SK-N-SH (cell line): ENCODE measurements at regions not wholly inside any gene's neighbourhood (a gene's known extent, or its start where the extent isn't known, plus 50 kb on each side); places are given as distances from the start of the nearest gene placed in this dataset.

ENCODE experiments used
- CTCF ChIA-PET: fragments of 300-600, 350-600 bp; formaldehyde crosslinking; extraction: SDS; loops from one replicate; lab custom pipeline; 2021; lab: Yijun Ruan, JAX
- POLR2A ChIA-PET: fragments of 350-600 bp; sonication (Branson Sonifier 250); formaldehyde crosslinking; extraction: SDS; loops from one replicate; lab custom pipeline; 2020; ENCODE audit warnings: antibody characterized with exemption, inconsistent platforms; lab: Yijun Ruan, JAX
- DNase-seq: peaks from one replicate; pipeline ENCODE4 v3.0.0; 2012
- H2AFZ ChIP-seq: fragments of 200-600 bp; sonication (generic); 2 replicates; pipeline ENCODE4 v1.8.1; 2016; ENCODE audit warnings: antibody characterized with exemption, mild to moderate bottlenecking, low read depth
- H3F3A ChIP-seq: fragments of 200-600 bp; sonication (generic); replicated peaks from 2 replicates; pipeline ENCODE3; 2016; ENCODE audit warnings: antibody characterized with exemption, mild to moderate bottlenecking; ENCODE audit not compliant: insufficient read depth
- H3K27ac ChIP-seq, 2 experiments: fragments of 200-500 bp in 1 of 2; fragments of 200-600 bp in 1 of 2; sonication (Bioruptor generic) in 1 of 2; sonication (generic), shearing (Covaris generic) in 1 of 2; 2 replicates each; pipeline versions ENCODE4 v1.5.1 to v1.6.1; 2014 to 2016; ENCODE audit warnings: low read depth in 2 of 2, inconsistent platforms in 1 of 2, low read length in 1 of 2, mild to moderate bottlenecking in 1 of 2, mixed read lengths in 1 of 2
- H3K27me3 ChIP-seq: fragments of 200-600 bp; sonication (generic), shearing (Covaris generic); 2 replicates; pipeline ENCODE4 v1.6.1; 2016; ENCODE audit warnings: mixed run types; ENCODE audit not compliant: insufficient read depth
- H3K36me3 ChIP-seq, 2 experiments: fragments of 200-500 bp in 1 of 2; fragments of 200-600 bp in 1 of 2; sonication (Bioruptor generic) in 1 of 2; sonication (generic) in 1 of 2; replicated peaks in 1 of 2; 2 replicates each; pipeline versions ENCODE3 to v1.5.1; 2014 to 2016; ENCODE audit warnings: low read length in 1 of 2, mild to moderate bottlenecking in 1 of 2; ENCODE audit not compliant: insufficient read depth in 2 of 2, control insufficient read depth in 1 of 2
- H3K4me1 ChIP-seq, 2 experiments: fragments of 200-500 bp in 1 of 2; fragments of 200-600 bp in 1 of 2; sonication (Bioruptor generic) in 1 of 2; sonication (generic), shearing (Covaris generic) in 1 of 2; 2 replicates each; pipeline versions ENCODE4 v1.5.1 to v1.6.1; 2014 to 2016; ENCODE audit warnings: low read depth in 1 of 2, low read length in 1 of 2, mixed run types in 1 of 2; ENCODE audit not compliant: insufficient read depth in 2 of 2, control insufficient read depth in 1 of 2
- H3K4me2 ChIP-seq: fragments of 200-600 bp; sonication (generic), shearing (Covaris generic); 2 replicates; pipeline ENCODE4 v1.6.1; 2017; ENCODE audit warnings: mixed run types
- H3K4me3 ChIP-seq, 2 experiments: fragments of 200-500 bp in 1 of 2; fragments of 200-600 bp in 1 of 2; sonication (Bioruptor generic) in 1 of 2; sonication (generic), shearing (Covaris generic) in 1 of 2; 2 replicates each; pipeline versions ENCODE4 v1.5.1 to v1.8.1; 2014 to 2016; ENCODE audit warnings: low read depth in 2 of 2, inconsistent platforms in 1 of 2, low read length in 1 of 2, mild to moderate bottlenecking in 1 of 2, mixed read lengths in 1 of 2, moderate library complexity in 1 of 2
- H3K79me2 ChIP-seq: fragments of 200-600 bp; sonication (generic); 2 replicates; pipeline ENCODE4 v1.8.1; 2017; ENCODE audit warnings: mild to moderate bottlenecking; ENCODE audit not compliant: insufficient read depth
- H3K9ac ChIP-seq: fragments of 200-600 bp; sonication (generic); 2 replicates; pipeline ENCODE4 v1.6.1; 2017; ENCODE audit warnings: mixed run types
- H3K9me2 ChIP-seq: fragments of 200-600 bp; sonication (generic); 2 replicates; pipeline ENCODE4 v1.6.1; 2017; ENCODE audit warnings: mixed run types
- H3K9me3 ChIP-seq: fragments of 200-600 bp; sonication (generic); 2 replicates; pipeline ENCODE4 v1.6.1; 2017; ENCODE audit warnings: mixed run types, mild to moderate bottlenecking, moderate library complexity
- H4K20me1 ChIP-seq: fragments of 200-600 bp; sonication (generic); 2 replicates; pipeline ENCODE4 v1.6.1; 2017; ENCODE audit warnings: mild to moderate bottlenecking, mixed run types; ENCODE audit not compliant: insufficient read depth
- ELF1 ChIP-seq: IDR thresholded peaks from 2 replicates; pipeline ENCODE4 v1.4.0; 2012
- FOSL2 ChIP-seq: IDR thresholded peaks from 2 replicates; pipeline ENCODE4 v1.4.0; 2012; ENCODE audit warnings: low read depth, mild to moderate bottlenecking, moderate library complexity, borderline replicate concordance
- FOXJ3 ChIP-seq: sonication (generic); formaldehyde crosslinking; IDR thresholded peaks from 2 replicates; pipeline ENCODE4 v1.5.1; 2020; ENCODE audit warnings: mild to moderate bottlenecking, missing genetic modification reagents
- GABPA ChIP-seq: IDR thresholded peaks from 2 replicates; pipeline ENCODE4 v1.4.0; 2012; ENCODE audit warnings: low read depth, mild to moderate bottlenecking
- GATA2 ChIP-seq: sonication (generic); formaldehyde crosslinking; IDR thresholded peaks from 2 replicates; pipeline ENCODE4 v1.5.0; 2020; ENCODE audit warnings: mild to moderate bottlenecking, missing genetic modification reagents
- IRF3 ChIP-seq: fragments of 150-350 bp; IDR thresholded peaks from 2 replicates; pipeline ENCODE4 v1.6.1; 2016; ENCODE audit warnings: mild to moderate bottlenecking, low read depth, low read length
- MAX ChIP-seq: IDR thresholded peaks from 2 replicates; pipeline ENCODE4 v1.4.0; 2012; ENCODE audit warnings: low read depth
- MEF2A ChIP-seq: IDR thresholded peaks from 2 replicates; pipeline ENCODE4 v1.4.0; 2012; ENCODE audit warnings: low read depth, borderline replicate concordance
- NFIC ChIP-seq: IDR thresholded peaks from 2 replicates; pipeline ENCODE4 v1.4.0; 2012; ENCODE audit warnings: borderline replicate concordance
- NRF1 ChIP-seq: IDR thresholded peaks from 2 replicates; pipeline ENCODE4 v1.6.1; 2012; ENCODE audit warnings: low read depth, mild to moderate bottlenecking, low read length
- RAD21 ChIP-seq: IDR thresholded peaks from 2 replicates; pipeline ENCODE4 v1.6.1; 2012; ENCODE audit warnings: mild to moderate bottlenecking, low read length
- SIN3A ChIP-seq: IDR thresholded peaks from 2 replicates; pipeline ENCODE4 v1.6.1; 2012; ENCODE audit warnings: low read depth, mild to moderate bottlenecking, low read length, moderate library complexity, borderline replicate concordance
- SMC3 ChIP-seq: IDR thresholded peaks from 2 replicates; pipeline ENCODE4 v1.6.1; 2012; ENCODE audit warnings: low read depth, low read length, improper control_type of control experiment
- TCF12 ChIP-seq: IDR thresholded peaks from 2 replicates; pipeline ENCODE4 v1.4.0; 2012
- YY1 ChIP-seq: IDR thresholded peaks from 2 replicates; pipeline ENCODE4 v1.4.0; 2012; ENCODE audit warnings: low read depth, mild to moderate bottlenecking
- WGBS: methylation state at CpG from one replicate; pipeline ENCODE4 v1.1.6; 2017; ENCODE audit warnings: low lambda C conversion rate; 5-methylcytosine and 5-hydroxymethylcytosine counted together
- TF ChIP-seq, protein P1 (sequence below): IDR thresholded peaks from 2 replicates; pipeline ENCODE4 v1.4.0; 2012; ENCODE audit warnings: low read depth, borderline replicate concordance
- TF ChIP-seq, protein P2 (sequence below): IDR thresholded peaks from 2 replicates; pipeline ENCODE4 v1.6.1; 2012; ENCODE audit warnings: mild to moderate bottlenecking, low read depth, low read length, moderate library complexity

GRCh38 chr5:84536797-84537196 is 152.1 kb upstream of the EDIL3 start:
- no peak for DNase-seq
- H3K27me3 ChIP-seq: no peaks in the 10 kb centered on the region
- H3K9me2 ChIP-seq: no peaks in the 10 kb centered on the region
- no peaks in the 10 kb centered on the region for H3K4me1 ChIP-seq
- H3K4me3 ChIP-seq: no peak overlapping the region
- H3K9me3 ChIP-seq: no peaks in the 10 kb centered on the region
- H3K36me3 ChIP-seq: no peaks in the 10 kb centered on the region
- TF ChIP-seq SMC3 (no peak), TCF12 (no peak), NRF1 (no peak), MEF2A (no peak), ELF1 (no peak), YY1 (no peak), FOXJ3 (no peak), MAX (no peak), GATA2 (CRISPR knock-in tag) (no peak), IRF3 (no peak), NFIC (no peak), RAD21 (no peak), FOSL2 (no peak), GABPA (no peak), SIN3A (no peak)
- TF ChIP-seq, protein P1, sequence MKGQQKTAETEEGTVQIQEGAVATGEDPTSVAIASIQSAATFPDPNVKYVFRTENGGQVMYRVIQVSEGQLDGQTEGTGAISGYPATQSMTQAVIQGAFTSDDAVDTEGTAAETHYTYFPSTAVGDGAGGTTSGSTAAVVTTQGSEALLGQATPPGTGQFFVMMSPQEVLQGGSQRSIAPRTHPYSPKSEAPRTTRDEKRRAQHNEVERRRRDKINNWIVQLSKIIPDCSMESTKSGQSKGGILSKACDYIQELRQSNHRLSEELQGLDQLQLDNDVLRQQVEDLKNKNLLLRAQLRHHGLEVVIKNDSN: no peak
- TF ChIP-seq, protein P2, sequence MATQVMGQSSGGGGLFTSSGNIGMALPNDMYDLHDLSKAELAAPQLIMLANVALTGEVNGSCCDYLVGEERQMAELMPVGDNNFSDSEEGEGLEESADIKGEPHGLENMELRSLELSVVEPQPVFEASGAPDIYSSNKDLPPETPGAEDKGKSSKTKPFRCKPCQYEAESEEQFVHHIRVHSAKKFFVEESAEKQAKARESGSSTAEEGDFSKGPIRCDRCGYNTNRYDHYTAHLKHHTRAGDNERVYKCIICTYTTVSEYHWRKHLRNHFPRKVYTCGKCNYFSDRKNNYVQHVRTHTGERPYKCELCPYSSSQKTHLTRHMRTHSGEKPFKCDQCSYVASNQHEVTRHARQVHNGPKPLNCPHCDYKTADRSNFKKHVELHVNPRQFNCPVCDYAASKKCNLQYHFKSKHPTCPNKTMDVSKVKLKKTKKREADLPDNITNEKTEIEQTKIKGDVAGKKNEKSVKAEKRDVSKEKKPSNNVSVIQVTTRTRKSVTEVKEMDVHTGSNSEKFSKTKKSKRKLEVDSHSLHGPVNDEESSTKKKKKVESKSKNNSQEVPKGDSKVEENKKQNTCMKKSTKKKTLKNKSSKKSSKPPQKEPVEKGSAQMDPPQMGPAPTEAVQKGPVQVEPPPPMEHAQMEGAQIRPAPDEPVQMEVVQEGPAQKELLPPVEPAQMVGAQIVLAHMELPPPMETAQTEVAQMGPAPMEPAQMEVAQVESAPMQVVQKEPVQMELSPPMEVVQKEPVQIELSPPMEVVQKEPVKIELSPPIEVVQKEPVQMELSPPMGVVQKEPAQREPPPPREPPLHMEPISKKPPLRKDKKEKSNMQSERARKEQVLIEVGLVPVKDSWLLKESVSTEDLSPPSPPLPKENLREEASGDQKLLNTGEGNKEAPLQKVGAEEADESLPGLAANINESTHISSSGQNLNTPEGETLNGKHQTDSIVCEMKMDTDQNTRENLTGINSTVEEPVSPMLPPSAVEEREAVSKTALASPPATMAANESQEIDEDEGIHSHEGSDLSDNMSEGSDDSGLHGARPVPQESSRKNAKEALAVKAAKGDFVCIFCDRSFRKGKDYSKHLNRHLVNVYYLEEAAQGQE: no peak
- H2AFZ ChIP-seq: no peak overlapping the region
- POLR2A ChIA-PET: no interaction called here
- no peak overlapping the region for H3K9ac ChIP-seq
- H3F3A ChIP-seq: no peaks in the 10 kb centered on the region
- no peak overlapping the region for H3K4me2 ChIP-seq
- WGBS: 0% methylated on average over 3 of the region's 3 CpGs
- no peaks in the 10 kb centered on the region for H4K20me1 ChIP-seq
- no peak overlapping the region for H3K27ac ChIP-seq
- no peaks in the 10 kb centered on the region for H3K79me2 ChIP-seq
- CTCF ChIA-PET: no interaction called here
